ENCODE measurements at regions not wholly inside any gene's neighbourhood (a gene's known extent, or its start where the extent isn't known, plus 50 kb on each side); places are given as distances from the start of the nearest gene placed in this dataset.
"Not testable (repeated sequence)": the region's sequence is repeated elsewhere in the genome, so short reads cannot be mapped to it uniquely, and the experiment has no call there.

- DNase-seq = no peak
Measured at GRCh38 chr18:1045658-1046057, 141.0 kb downstream of the ADCYAP1 start.

- no peak for DNase-seq
Measured at GRCh38 chr18:1047406-1047805, 142.7 kb downstream of the ADCYAP1 start.

- no peak for DNase-seq
Measured at GRCh38 chr18:1048032-1048431, 143.4 kb downstream of the ADCYAP1 start.

- DNase-seq = no peak
Measured at GRCh38 chr18:1049173-1049572, 144.5 kb downstream of the ADCYAP1 start.

- no peak for DNase-seq
Measured at GRCh38 chr18:1050012-1050657, 145.5 kb downstream of the ADCYAP1 start.

- DNase-seq = no peak
Measured at GRCh38 chr18:1052301-1052700, 147.6 kb downstream of the ADCYAP1 start.

- no peak for DNase-seq
Measured at GRCh38 chr18:1053331-1054315, 149.0 kb downstream of the ADCYAP1 start.

- DNase-seq = no peak
Measured at GRCh38 chr18:1056404-1056803, 151.7 kb downstream of the ADCYAP1 start.

GRCh38 chr18:1057367-1057766 is 152.7 kb downstream of the ADCYAP1 start:
- DNase-seq = no peak

GRCh38 chr18:1062588-1062987 is 157.9 kb downstream of the ADCYAP1 start:
- DNase-seq = no peak

GRCh38 chr18:1075322-1075721 is 170.7 kb downstream of the ADCYAP1 start:
- DNase-seq = no peak

GRCh38 chr18:1075876-1076275 is 171.2 kb downstream of the ADCYAP1 start:
- no peak for DNase-seq

GRCh38 chr18:1078301-1078700 is 173.6 kb downstream of the ADCYAP1 start:
- no peak for DNase-seq

- not testable (repeated sequence) for DNase-seq
Measured at GRCh38 chr18:1083675-1084074, 179.0 kb downstream of the ADCYAP1 start.

GRCh38 chr18:1090758-1091157 is 186.1 kb downstream of the ADCYAP1 start:
- DNase-seq = no peak

- no peak for DNase-seq
Measured at GRCh38 chr18:1092228-1092627, 187.6 kb downstream of the ADCYAP1 start.

- DNase-seq = no peak
Measured at GRCh38 chr18:1094409-1094808, 189.7 kb downstream of the ADCYAP1 start.

- DNase-seq = not testable (repeated sequence)
Measured at GRCh38 chr18:1097991-1098735, 193.5 kb downstream of the ADCYAP1 start.

GRCh38 chr18:1102848-1103247 is 198.2 kb downstream of the ADCYAP1 start:
- DNase-seq = no peak

GRCh38 chr18:1103537-1103936 is 198.9 kb downstream of the ADCYAP1 start:
- DNase-seq = no peak

- DNase-seq = no peak
Measured at GRCh38 chr18:1104181-1104881, 199.7 kb downstream of the ADCYAP1 start.

- no peak for DNase-seq
Measured at GRCh38 chr18:1124495-1124894, 219.8 kb downstream of the ADCYAP1 start.

Data from C1 segment of cervical spinal cord (tissue), 14 donors.